Activated naive CD8-positive, alpha-beta T cell treated with anti-CD3 and anti-CD28 coated beads, Interleukin-2, amount 50 U/mL, for 16 hours (primary cell): ENCODE measurements at regions not wholly inside any gene's neighbourhood (a gene's known extent, or its start where the extent isn't known, plus 50 kb on each side); places are given as distances from the start of the nearest gene placed in this dataset.

ENCODE experiments used
- DNase-seq: peaks from one replicate; pipeline ENCODE4 v3.0.0-alpha.2; 2020; ENCODE audit warnings: low read depth, low spot score

GRCh38 chr2:176729706-176730569, 460.7 kb downstream of the MTX2 start:
- no peak for DNase-seq

GRCh38 chr2:176732780-176733179, 463.5 kb downstream of the MTX2 start:
- DNase-seq: no peak

GRCh38 chr2:176733698-176734430, 464.6 kb downstream of the MTX2 start:
- no peak for DNase-seq

- no peak for DNase-seq
Measured at GRCh38 chr2:176734868-176735267, 465.6 kb downstream of the MTX2 start.

GRCh38 chr2:176742271-176742670, 470.3 kb upstream of the HNRNPA3 start:
- no peak for DNase-seq

GRCh38 chr2:176743671-176744070, 468.9 kb upstream of the HNRNPA3 start:
- DNase-seq: no peak

GRCh38 chr2:176744146-176744545, 468.4 kb upstream of the HNRNPA3 start:
- DNase-seq: no peak

- no peak for DNase-seq
Measured at GRCh38 chr2:176745543-176746200, 466.9 kb upstream of the HNRNPA3 start.

GRCh38 chr2:176746411-176746810, 466.2 kb upstream of the HNRNPA3 start:
- no peak for DNase-seq

- DNase-seq: no peak
Measured at GRCh38 chr2:176747506-176747905, 465.1 kb upstream of the HNRNPA3 start.

GRCh38 chr2:176747928-176748327, 464.7 kb upstream of the HNRNPA3 start:
- DNase-seq: no peak

- DNase-seq: no peak
Measured at GRCh38 chr2:176748662-176749061, 463.9 kb upstream of the HNRNPA3 start.

GRCh38 chr2:176751314-176752227, 461.0 kb upstream of the HNRNPA3 start:
- DNase-seq: no peak

- no peak for DNase-seq
Measured at GRCh38 chr2:176752295-176752694, 460.3 kb upstream of the HNRNPA3 start.

GRCh38 chr2:176753205-176753604, 459.4 kb upstream of the HNRNPA3 start:
- DNase-seq: no peak

GRCh38 chr2:176753752-176754474, 458.7 kb upstream of the HNRNPA3 start:
- no peak for DNase-seq

GRCh38 chr2:176755537-176756135, 457.0 kb upstream of the HNRNPA3 start:
- DNase-seq: no peak

GRCh38 chr2:176758426-176758825, 454.2 kb upstream of the HNRNPA3 start:
- DNase-seq: no peak

GRCh38 chr2:176760439-176760838, 452.2 kb upstream of the HNRNPA3 start:
- no peak for DNase-seq

GRCh38 chr2:176763130-176763529, 449.5 kb upstream of the HNRNPA3 start:
- DNase-seq: no peak
